ENCODE measurements at regions not wholly inside any gene's neighbourhood (a gene's known extent, or its start where the extent isn't known, plus 50 kb on each side); places are given as distances from the start of the nearest gene placed in this dataset.
A peak's percentile ranks its signal among the peaks of the same experiment; 100 is the strongest.
"Not testable (repeated sequence)": the region's sequence is repeated elsewhere in the genome, so short reads cannot be mapped to it uniquely, and the experiment has no call there.

DNA sequence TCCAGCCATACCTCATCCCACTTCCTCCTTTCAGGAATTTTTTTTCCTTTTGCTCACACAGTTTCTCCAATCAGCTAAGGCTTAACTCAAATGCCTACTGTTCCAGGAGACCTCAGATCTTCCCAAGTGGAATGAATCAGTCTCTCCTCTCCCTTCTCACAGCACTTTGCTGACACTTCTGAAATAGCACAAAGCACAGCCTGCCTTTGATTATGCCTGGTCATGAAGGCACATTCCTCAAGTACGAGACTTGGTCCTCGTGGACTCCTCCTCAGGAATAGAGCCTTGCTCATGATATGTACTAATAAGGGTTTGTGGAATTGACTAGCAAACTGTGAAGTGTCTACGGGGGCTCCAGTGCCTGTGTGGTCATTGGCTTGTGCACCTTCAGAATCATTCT lies 176.7 kb upstream of the TENM4 start:
- TF ChIP-seq, protein P1, sequence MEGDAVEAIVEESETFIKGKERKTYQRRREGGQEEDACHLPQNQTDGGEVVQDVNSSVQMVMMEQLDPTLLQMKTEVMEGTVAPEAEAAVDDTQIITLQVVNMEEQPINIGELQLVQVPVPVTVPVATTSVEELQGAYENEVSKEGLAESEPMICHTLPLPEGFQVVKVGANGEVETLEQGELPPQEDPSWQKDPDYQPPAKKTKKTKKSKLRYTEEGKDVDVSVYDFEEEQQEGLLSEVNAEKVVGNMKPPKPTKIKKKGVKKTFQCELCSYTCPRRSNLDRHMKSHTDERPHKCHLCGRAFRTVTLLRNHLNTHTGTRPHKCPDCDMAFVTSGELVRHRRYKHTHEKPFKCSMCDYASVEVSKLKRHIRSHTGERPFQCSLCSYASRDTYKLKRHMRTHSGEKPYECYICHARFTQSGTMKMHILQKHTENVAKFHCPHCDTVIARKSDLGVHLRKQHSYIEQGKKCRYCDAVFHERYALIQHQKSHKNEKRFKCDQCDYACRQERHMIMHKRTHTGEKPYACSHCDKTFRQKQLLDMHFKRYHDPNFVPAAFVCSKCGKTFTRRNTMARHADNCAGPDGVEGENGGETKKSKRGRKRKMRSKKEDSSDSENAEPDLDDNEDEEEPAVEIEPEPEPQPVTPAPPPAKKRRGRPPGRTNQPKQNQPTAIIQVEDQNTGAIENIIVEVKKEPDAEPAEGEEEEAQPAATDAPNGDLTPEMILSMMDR (IDR thresholded peaks at IDR 0.05; ENCODE audit: insufficient read depth, low read length, severe bottlenecking) = no peak
- H3K27me3 ChIP-seq (ENCODE audit: control insufficient read depth, insufficient read depth, low read length) = no peaks in the 10 kb centered on the region
- H3K4me3 ChIP-seq (ENCODE audit: low read depth, low read length) = no peak overlapping the region
- DNase-seq (ENCODE audit: low read depth) = peak; percentile 61
- no peaks in the 10 kb centered on the region for H3K36me3 ChIP-seq (ENCODE audit: control insufficient read depth, insufficient read depth, low read length)
- no peak for FAIRE-seq

DNA sequence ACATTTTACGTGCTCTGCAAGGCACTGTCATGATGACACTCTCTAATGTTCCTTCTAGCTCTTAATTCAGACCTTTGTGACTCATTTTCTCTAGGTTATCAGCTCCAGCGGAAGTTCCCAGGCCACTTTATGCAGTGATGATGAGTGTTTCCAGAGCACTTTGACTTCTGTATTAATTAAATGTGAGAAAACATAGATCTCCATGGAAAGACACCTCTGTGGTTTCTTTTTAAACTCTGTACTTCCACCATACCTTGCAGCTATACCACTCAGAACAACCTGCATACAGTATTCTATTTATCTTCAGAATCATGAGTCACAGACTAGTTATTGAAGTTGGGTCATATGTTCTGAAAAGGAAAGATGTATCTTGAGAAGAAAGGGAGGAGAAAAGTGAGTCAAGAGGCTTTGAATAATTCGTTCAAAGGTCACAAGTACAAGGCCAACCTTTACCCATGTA lies 175.6 kb upstream of the TENM4 start:
- H3K4me3 ChIP-seq (ENCODE audit: low read depth, low read length) = no peak overlapping the region

DNA sequence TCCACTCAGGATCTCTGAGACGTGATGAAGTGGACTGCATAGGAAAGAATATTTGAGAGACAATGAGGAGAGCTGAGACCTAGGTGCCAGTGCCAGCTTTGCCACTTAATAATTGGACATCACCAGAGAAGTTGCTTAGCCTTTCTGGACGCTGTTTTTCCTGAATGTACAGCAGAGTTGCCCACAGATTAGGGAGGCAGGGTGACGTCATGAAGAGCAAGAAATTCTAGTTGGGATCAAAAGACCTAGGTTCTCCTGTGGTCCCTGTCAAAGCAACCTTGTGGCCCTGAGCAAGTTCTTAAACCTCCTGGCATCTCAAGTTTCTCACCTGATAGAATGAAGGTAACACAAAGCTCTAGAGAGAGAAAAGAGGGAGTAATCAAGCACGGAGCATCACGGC lies 174.6 kb upstream of the TENM4 start:
- Histone ChIP-seq H3K27me3 (ENCODE audit: control insufficient read depth, insufficient read depth, low read length) (no peaks in the 10 kb centered on the region), H3K36me3 (ENCODE audit: control insufficient read depth, insufficient read depth, low read length) (no peaks in the 10 kb centered on the region), H3K4me3 (ENCODE audit: low read depth, low read length) (no peak overlapping the region)
- FAIRE-seq (no peak), DNase-seq (ENCODE audit: low read depth) (no peak)
- TF ChIP-seq, protein P1 (IDR thresholded peaks at IDR 0.05; ENCODE audit: insufficient read depth, low read length, severe bottlenecking) = no peak

More for the DNA sequence above, 175.6 kb upstream of the TENM4 start:
- TF ChIP-seq, protein P1 (IDR thresholded peaks at IDR 0.05; ENCODE audit: insufficient read depth, low read length, severe bottlenecking) = no peak
- no peaks in the 10 kb centered on the region for H3K36me3 ChIP-seq (ENCODE audit: control insufficient read depth, insufficient read depth, low read length)
- FAIRE-seq (no peak), DNase-seq (ENCODE audit: low read depth) (peak; percentile 88)
- H3K27me3 ChIP-seq (ENCODE audit: control insufficient read depth, insufficient read depth, low read length) = no peaks in the 10 kb centered on the region

DNA sequence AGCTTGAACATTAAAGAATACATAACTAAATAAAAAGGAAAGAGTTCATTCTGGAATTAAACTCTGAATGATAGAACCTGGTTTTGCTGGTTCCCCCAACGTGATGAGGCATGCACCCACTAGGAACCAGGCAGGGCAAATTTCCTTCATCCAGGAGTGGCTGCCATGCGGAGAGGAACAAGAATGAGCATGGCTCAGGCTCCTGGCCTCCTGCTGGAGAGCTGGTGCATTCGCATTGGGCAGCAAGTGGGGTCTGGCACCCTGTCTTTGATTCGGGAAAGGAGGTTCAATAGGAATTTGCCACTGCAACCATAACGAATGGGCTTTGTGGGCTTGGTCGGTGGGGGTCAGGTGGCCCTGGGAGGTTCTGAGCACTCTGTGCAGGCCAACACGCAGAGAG lies 169.8 kb upstream of the TENM4 start:
- Histone ChIP-seq H3K27me3 (ENCODE audit: control insufficient read depth, insufficient read depth, low read length) (no peaks in the 10 kb centered on the region), H3K4me3 (ENCODE audit: low read depth, low read length) (no peak overlapping the region), H3K36me3 (ENCODE audit: control insufficient read depth, insufficient read depth, low read length) (no peaks in the 10 kb centered on the region)
- TF ChIP-seq, protein P1 (IDR thresholded peaks at IDR 0.05; ENCODE audit: insufficient read depth, low read length, severe bottlenecking) = peak; percentile 38
- DNase-seq (ENCODE audit: low read depth) = peak; percentile 47
- no peak for FAIRE-seq

DNA sequence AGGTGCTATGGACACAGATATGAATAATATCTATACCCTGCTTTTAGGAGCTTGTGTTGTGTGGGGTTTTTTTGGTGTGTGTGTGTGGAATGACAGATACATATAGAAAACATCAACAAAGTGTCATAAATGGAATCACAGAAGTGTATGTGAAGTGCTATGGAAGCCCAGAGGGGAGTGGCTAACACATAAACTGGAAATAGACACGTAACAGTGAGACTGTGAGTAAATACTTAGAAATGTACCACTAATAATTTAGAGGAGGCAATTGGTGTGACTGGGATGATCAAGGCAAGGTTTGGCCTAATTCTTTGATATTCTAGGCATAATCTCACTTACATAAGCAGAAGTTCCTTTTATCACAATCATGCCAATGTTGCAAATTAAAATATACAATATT lies 169.3 kb upstream of the TENM4 start:
- DNase-seq (ENCODE audit: low read depth) (peak; percentile 61), FAIRE-seq (no peak)
- Histone ChIP-seq H3K4me3 (ENCODE audit: low read depth, low read length) (no peak overlapping the region), H3K36me3 (ENCODE audit: control insufficient read depth, insufficient read depth, low read length) (no peaks in the 10 kb centered on the region), H3K27me3 (ENCODE audit: control insufficient read depth, insufficient read depth, low read length) (no peaks in the 10 kb centered on the region)
- TF ChIP-seq, protein P1 (IDR thresholded peaks at IDR 0.05; ENCODE audit: insufficient read depth, low read length, severe bottlenecking) = no peak

DNA sequence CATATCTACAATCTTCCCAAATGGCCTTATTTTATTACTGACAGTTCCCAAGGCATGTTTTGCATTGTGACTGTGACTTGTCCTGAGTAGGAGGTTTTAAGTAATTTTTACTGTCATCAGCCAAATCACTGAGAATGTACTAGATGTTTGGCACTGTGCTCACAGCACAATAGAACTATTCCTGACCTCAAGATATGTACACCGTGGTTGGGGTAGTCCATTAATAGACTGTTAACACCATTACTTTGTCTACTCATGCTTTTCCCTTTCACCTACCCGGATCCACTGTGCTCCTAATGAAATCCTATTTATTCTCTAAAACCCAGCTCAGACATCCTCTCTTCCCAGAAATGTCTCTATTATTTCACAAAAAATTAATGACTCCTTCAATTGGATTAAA lies 168.7 kb upstream of the TENM4 start:
- no peak for FAIRE-seq
- H3K4me3 ChIP-seq (ENCODE audit: low read depth, low read length) = no peak overlapping the region
- no peak for DNase-seq (ENCODE audit: low read depth)
- TF ChIP-seq, protein P1 (IDR thresholded peaks at IDR 0.05; ENCODE audit: insufficient read depth, low read length, severe bottlenecking) = no peak
- no peaks in the 10 kb centered on the region for H3K27me3 ChIP-seq (ENCODE audit: control insufficient read depth, insufficient read depth, low read length)
- no peaks in the 10 kb centered on the region for H3K36me3 ChIP-seq (ENCODE audit: control insufficient read depth, insufficient read depth, low read length)

DNA sequence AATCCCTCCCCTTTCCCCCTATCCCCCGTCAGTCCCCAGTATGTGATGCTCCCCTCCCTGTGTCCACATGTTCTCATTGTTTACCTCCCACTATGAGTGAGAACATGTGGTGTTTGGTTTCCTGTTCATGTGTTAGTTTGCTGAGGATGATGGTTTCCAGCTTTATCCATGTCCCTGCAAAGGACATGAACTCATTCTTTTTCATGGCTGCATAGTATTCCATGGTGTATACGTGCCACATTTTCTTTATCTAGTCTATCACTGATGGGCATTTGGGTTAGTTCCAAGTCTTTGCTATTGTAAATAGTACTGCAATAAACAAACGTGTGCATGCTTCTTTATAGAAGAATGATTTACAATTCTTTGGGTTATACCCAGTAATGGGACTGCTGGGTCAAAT lies 165.6 kb upstream of the TENM4 start:
- not testable (repeated sequence) for H3K27me3 ChIP-seq (ENCODE audit: control insufficient read depth, insufficient read depth, low read length); DNase-seq (ENCODE audit: low read depth); H3K36me3 ChIP-seq (ENCODE audit: control insufficient read depth, insufficient read depth, low read length); H3K4me3 ChIP-seq (ENCODE audit: low read depth, low read length); FAIRE-seq
